ENCODE measurements at regions not wholly inside any gene's neighbourhood (a gene's known extent, or its start where the extent isn't known, plus 50 kb on each side); places are given as distances from the start of the nearest gene placed in this dataset.

- TF ChIP-seq KLF9 (CRISPR knock-in tag; IDR thresholded peaks at IDR 0.05; ENCODE audit: low read depth) (no peak), KLF6 (CRISPR knock-in tag; IDR thresholded peaks at IDR 0.05) (no peak), HNRNPL (IDR thresholded peaks at IDR 0.05; ENCODE audit: low read depth, low read length) (no peak), ZZZ3 (CRISPR knock-in tag; IDR thresholded peaks at IDR 0.05; ENCODE audit: borderline replicate concordance) (no peak), KMT2B (CRISPR knock-in tag; IDR thresholded peaks at IDR 0.05) (no peak), ASH2L (IDR thresholded peaks at IDR 0.05; ENCODE audit: insufficient read length, low read depth, low read length) (no peak), ZNF614 (CRISPR knock-in tag; IDR thresholded peaks at IDR 0.05; ENCODE audit: borderline replicate concordance) (no peak), HOXA9 (CRISPR knock-in tag; IDR thresholded peaks at IDR 0.05; ENCODE audit: borderline replicate concordance) (no peak), PAF1 (CRISPR knock-in tag; IDR thresholded peaks at IDR 0.05) (no peak), ZNF383 (CRISPR knock-in tag; IDR thresholded peaks at IDR 0.05; ENCODE audit: borderline replicate concordance) (no peak), GZF1 (CRISPR knock-in tag; IDR thresholded peaks at IDR 0.05) (no peak), NFIB (CRISPR knock-in tag; IDR thresholded peaks at IDR 0.05; ENCODE audit: borderline replicate concordance) (no peak), SP1 (IDR thresholded peaks at IDR 0.05) (no peak), SP1 (CRISPR knock-in tag; IDR thresholded peaks at IDR 0.05) (no peak), ZMYM2 (CRISPR knock-in tag; IDR thresholded peaks at IDR 0.05) (no peak), XRCC5 (optimal IDR thresholded peaks at IDR 0.05; ENCODE audit: low read length) (no peak), ZNF550 (CRISPR knock-in tag; IDR thresholded peaks at IDR 0.05; ENCODE audit: borderline replicate concordance) (no peak), ELF3 (CRISPR knock-in tag; IDR thresholded peaks at IDR 0.05) (no peak), TEAD3 (CRISPR knock-in tag; optimal IDR thresholded peaks at IDR 0.05; ENCODE audit: borderline replicate concordance) (no peak)
- WGBS (ENCODE audit: low lambda C conversion rate): 17% methylated on average over 4 of the region's 4 CpGs
- Histone ChIP-seq H3K79me2 (ENCODE audit: insufficient read depth, low read length) (no peaks in the 10 kb centered on the region), H3K27ac (ENCODE audit: extremely low read length, insufficient read depth, low read length) (no peak overlapping the region), H3K4me3 (replicated peaks in 1 of 3; ENCODE audit: insufficient read depth in 1 of 3, low read depth in 2 of 3, low read length in 3 of 3) (no peak overlapping the region), H3K9ac (ENCODE audit: insufficient read depth, low read depth, low read length) (no peak overlapping the region), H3K4me1 (ENCODE audit: insufficient read depth, low read length) (no peaks in the 10 kb centered on the region), H4K20me1 (ENCODE audit: insufficient read depth, low read length) (no peaks in the 10 kb centered on the region), H2AFZ (ENCODE audit: low read length) (no peak overlapping the region), H3K27me3 (ENCODE audit: control insufficient read depth in 1 of 2, insufficient read depth in 2 of 2, low read length in 2 of 2) (peaks cover 1 to 41% of the 10 kb centered on the region in 2 experiments; a peak in 4 of 5 replicates), H3K9me3 (ENCODE audit: low read length) (no peaks in the 10 kb centered on the region), H3K36me3 (replicated peaks in 1 of 2; ENCODE audit: control insufficient read depth in 1 of 2, insufficient read depth in 2 of 2, low read length in 2 of 2) (no peaks in the 10 kb centered on the region), H3K4me2 (ENCODE audit: low read depth, low read length) (no peak overlapping the region)
- ATAC-seq (no peak), DNase-seq (ENCODE audit: low spot score) (no peak), FAIRE-seq (no peak)
- no TSS peak for BruUV-seq (replicated peaks)
- in situ Hi-C loops (cut with HindIII; ENCODE audit: extremely low pct_ligation_motif_present, low pct_unique_long_range_greater_than_20kb): loop anchor here (25.0 kb wide), 1 partner anchor 1274 kb away; no protein-coding TSS in a partner anchor
- CTCF ChIA-PET (ENCODE audit: low intra/inter-chr PET ratio, low total read pairs): no interaction called here
- intact Hi-C loops (cut with micrococcal nuclease; ENCODE audit: unreplicated experiment): no loop called here
- POLR2A ChIA-PET: no interaction called here
Measured at GRCh38 chr22:48486558-48486957, 1341.1 kb downstream of the BRD1 start.

Measured in HepG2 (cell line).